Esophagus muscularis mucosa (tissue), 4 donors: ENCODE measurements at regions not wholly inside any gene's neighbourhood (a gene's known extent, or its start where the extent isn't known, plus 50 kb on each side); places are given as distances from the start of the nearest gene placed in this dataset.

Experiments used
- CTCF ChIP-seq, 3 experiments: fragments of 200-600 bp in 2 of 3; fragments of 450-650 bp in 1 of 3; sonication (generic) in 2 of 3; IDR thresholded peaks; one replicate each; pipeline ENCODE4 v1.5.1; 2017 to 2019; ENCODE audit warnings: antibody characterized with exemption in 3 of 3, mild to moderate bottlenecking in 2 of 3, moderate library complexity in 1 of 3
- EP300 ChIP-seq: sonication (generic); formaldehyde crosslinking; IDR thresholded peaks from one replicate; pipeline ENCODE4 v1.6.1; 2017; ENCODE audit warnings: antibody characterized with exemption
- POLR2A ChIP-seq: fragments of 450-650 bp; IDR thresholded peaks from one replicate; pipeline ENCODE4 v1.6.1; 2017; ENCODE audit warnings: antibody characterized with exemption, moderate library complexity, mild to moderate bottlenecking, low read depth

DNA sequence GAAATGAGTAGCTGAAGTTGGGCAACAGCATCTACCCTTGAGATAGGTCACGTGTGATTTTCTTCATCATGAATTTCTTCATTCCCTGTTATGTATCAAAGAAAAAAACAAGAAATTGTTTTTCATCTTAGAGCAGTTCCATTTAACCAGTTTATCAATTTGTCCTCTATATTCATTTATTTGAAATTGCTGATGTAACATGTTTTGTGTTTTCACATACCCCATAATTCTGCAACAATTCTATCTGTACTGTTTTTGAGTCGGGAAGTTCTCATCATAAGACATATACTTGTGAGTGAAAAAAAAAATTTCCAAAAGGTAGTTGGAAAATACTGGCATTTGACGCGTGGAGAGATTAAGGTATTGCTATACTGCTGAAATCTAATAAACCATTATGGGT, 422.6 kb upstream of the REG3G start:
- TF ChIP-seq EP300 (no peak), CTCF (IDR thresholded peaks at IDR 0.05) (no peak), POLR2A (no peak)
